ENCODE measurements at regions not wholly inside any gene's neighbourhood (a gene's known extent, or its start where the extent isn't known, plus 50 kb on each side); places are given as distances from the start of the nearest gene placed in this dataset.

- intact Hi-C loops (cut with micrococcal nuclease; ENCODE audit: unreplicated experiment), result no loop called here
- Histone ChIP-seq H3K36me3 (ENCODE audit: insufficient read depth, low read length) (no peaks in the 10 kb centered on the region), H3K4me3 (ENCODE audit: low read depth, low read length, poor library complexity, severe bottlenecking) (no peak overlapping the region), H3K9me3 (ENCODE audit: low read length) (no peaks in the 10 kb centered on the region), H3K27ac (ENCODE audit: low read depth, low read length, poor library complexity, severe bottlenecking) (no peak overlapping the region), H3K79me2 (ENCODE audit: insufficient read depth, low read depth, low read length) (no peaks in the 10 kb centered on the region), H4K20me1 (ENCODE audit: insufficient read depth, low read length) (no peaks in the 10 kb centered on the region), H3K4me1 (ENCODE audit: insufficient read depth, low read length, poor library complexity, severe bottlenecking) (no peaks in the 10 kb centered on the region), H3K9me2 (ENCODE audit: insufficient read depth, low read length) (no peaks in the 10 kb centered on the region), H2AFZ (ENCODE audit: low read length) (no peak overlapping the region), H3K4me2 (ENCODE audit: low read length) (no peak overlapping the region)
- no TSS peak for BruUV-seq (replicated peaks)
- CTCF ChIA-PET (ENCODE audit: unreplicated experiment), result no interaction called here
- TF ChIP-seq EZH2phosphoT487 (IDR thresholded peaks at IDR 0.05; ENCODE audit: borderline replicate concordance, low read depth, low read length), result no peak
- TF ChIP-seq, protein P1, sequence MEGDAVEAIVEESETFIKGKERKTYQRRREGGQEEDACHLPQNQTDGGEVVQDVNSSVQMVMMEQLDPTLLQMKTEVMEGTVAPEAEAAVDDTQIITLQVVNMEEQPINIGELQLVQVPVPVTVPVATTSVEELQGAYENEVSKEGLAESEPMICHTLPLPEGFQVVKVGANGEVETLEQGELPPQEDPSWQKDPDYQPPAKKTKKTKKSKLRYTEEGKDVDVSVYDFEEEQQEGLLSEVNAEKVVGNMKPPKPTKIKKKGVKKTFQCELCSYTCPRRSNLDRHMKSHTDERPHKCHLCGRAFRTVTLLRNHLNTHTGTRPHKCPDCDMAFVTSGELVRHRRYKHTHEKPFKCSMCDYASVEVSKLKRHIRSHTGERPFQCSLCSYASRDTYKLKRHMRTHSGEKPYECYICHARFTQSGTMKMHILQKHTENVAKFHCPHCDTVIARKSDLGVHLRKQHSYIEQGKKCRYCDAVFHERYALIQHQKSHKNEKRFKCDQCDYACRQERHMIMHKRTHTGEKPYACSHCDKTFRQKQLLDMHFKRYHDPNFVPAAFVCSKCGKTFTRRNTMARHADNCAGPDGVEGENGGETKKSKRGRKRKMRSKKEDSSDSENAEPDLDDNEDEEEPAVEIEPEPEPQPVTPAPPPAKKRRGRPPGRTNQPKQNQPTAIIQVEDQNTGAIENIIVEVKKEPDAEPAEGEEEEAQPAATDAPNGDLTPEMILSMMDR (conservative IDR thresholded peaks at IDR 0.05; ENCODE audit: low read length), result no peak
- POLR2A ChIA-PET, result no interaction called here
- no peak for DNase-seq (ENCODE audit: low spot score)
Measured at GRCh38 chr7:153529100-153529499, 523.1 kb upstream of the DPP6 start.

GRCh38 chr7:153529651-153530165 lies 522.5 kb upstream of the DPP6 start:
- no peaks in the 10 kb centered on the region for H3K36me3 ChIP-seq (ENCODE audit: insufficient read depth, low read length)
- CTCF ChIA-PET (ENCODE audit: unreplicated experiment), result no interaction called here

DNA sequence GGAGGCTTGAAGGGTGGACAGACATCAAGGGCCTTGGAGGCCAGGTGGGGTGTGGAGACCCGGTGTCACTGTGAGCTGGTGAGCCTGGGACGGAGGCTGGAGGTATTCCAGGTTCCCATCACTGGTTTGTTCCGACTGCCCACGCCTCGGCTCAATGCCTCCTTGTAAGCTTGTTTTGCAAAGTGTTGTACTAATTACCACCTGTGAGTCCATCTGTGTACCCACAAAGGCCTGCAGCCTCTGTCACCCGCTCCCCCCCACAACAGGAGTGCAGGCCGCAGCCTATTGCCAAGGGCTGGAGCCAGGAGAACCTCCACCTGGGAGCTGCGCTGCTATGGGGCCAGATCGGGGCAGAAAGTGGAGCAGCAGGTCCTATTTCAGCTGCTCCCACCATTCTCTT lies 521.8 kb upstream of the DPP6 start:
- intact Hi-C loops (cut with micrococcal nuclease; ENCODE audit: unreplicated experiment), result no loop called here
- CTCF ChIA-PET (ENCODE audit: unreplicated experiment), result no interaction called here

More at GRCh38 chr7:153529651-153530165, 522.5 kb upstream of the DPP6 start:
- H3K79me2 ChIP-seq (ENCODE audit: insufficient read depth, low read depth, low read length), result no peaks in the 10 kb centered on the region
- no TSS peak for BruUV-seq (replicated peaks)
- no peak overlapping the region for H3K4me2 ChIP-seq (ENCODE audit: low read length)
- intact Hi-C loops (cut with micrococcal nuclease; ENCODE audit: unreplicated experiment), result no loop called here
- no peaks in the 10 kb centered on the region for H3K9me2 ChIP-seq (ENCODE audit: insufficient read depth, low read length)
- H3K4me3 ChIP-seq (ENCODE audit: low read depth, low read length, poor library complexity, severe bottlenecking), result no peak overlapping the region
- DNase-seq (ENCODE audit: low spot score), result no peak
- no peak overlapping the region for H2AFZ ChIP-seq (ENCODE audit: low read length)
- H3K4me1 ChIP-seq (ENCODE audit: insufficient read depth, low read length, poor library complexity, severe bottlenecking), result no peaks in the 10 kb centered on the region
- POLR2A ChIA-PET, result interaction anchor here (0.5 kb wide), 1 partner anchor 174 kb away, joined by 4 read pairs; no protein-coding TSS in a partner anchor
- no peaks in the 10 kb centered on the region for H3K9me3 ChIP-seq (ENCODE audit: low read length)
- TF ChIP-seq, protein P1 (conservative IDR thresholded peaks at IDR 0.05; ENCODE audit: low read length), result no peak
- TF ChIP-seq EZH2phosphoT487 (IDR thresholded peaks at IDR 0.05; ENCODE audit: borderline replicate concordance, low read depth, low read length), result no peak
- no peak overlapping the region for H3K27ac ChIP-seq (ENCODE audit: low read depth, low read length, poor library complexity, severe bottlenecking)
- H4K20me1 ChIP-seq (ENCODE audit: insufficient read depth, low read length), result no peaks in the 10 kb centered on the region

More for the DNA sequence above, 521.8 kb upstream of the DPP6 start:
- TF ChIP-seq, protein P1 (conservative IDR thresholded peaks at IDR 0.05; ENCODE audit: low read length), result no peak
- no peaks in the 10 kb centered on the region for H4K20me1 ChIP-seq (ENCODE audit: insufficient read depth, low read length)
- no peak overlapping the region for H2AFZ ChIP-seq (ENCODE audit: low read length)
- H3K79me2 ChIP-seq (ENCODE audit: insufficient read depth, low read depth, low read length), result no peaks in the 10 kb centered on the region
- no peaks in the 10 kb centered on the region for H3K36me3 ChIP-seq (ENCODE audit: insufficient read depth, low read length)
- H3K4me2 ChIP-seq (ENCODE audit: low read length), result no peak overlapping the region
- POLR2A ChIA-PET, result interaction anchor here (0.5 kb wide), 1 partner anchor 52 kb away, joined by 3 read pairs; no protein-coding TSS in a partner anchor
- no peaks in the 10 kb centered on the region for H3K9me3 ChIP-seq (ENCODE audit: low read length)
- no peak for DNase-seq (ENCODE audit: low spot score)
- no peak overlapping the region for H3K4me3 ChIP-seq (ENCODE audit: low read depth, low read length, poor library complexity, severe bottlenecking)
- no peaks in the 10 kb centered on the region for H3K9me2 ChIP-seq (ENCODE audit: insufficient read depth, low read length)
- no TSS peak for BruUV-seq (replicated peaks)
- H3K4me1 ChIP-seq (ENCODE audit: insufficient read depth, low read length, poor library complexity, severe bottlenecking), result no peaks in the 10 kb centered on the region
- no peak overlapping the region for H3K27ac ChIP-seq (ENCODE audit: low read depth, low read length, poor library complexity, severe bottlenecking)
